Dermis microvascular lymphatic vessel endothelial cell (primary cell): ENCODE measurements at regions not wholly inside any gene's neighbourhood (a gene's known extent, or its start where the extent isn't known, plus 50 kb on each side); places are given as distances from the start of the nearest gene placed in this dataset.
A peak's percentile ranks its signal among the peaks of the same experiment; 100 is the strongest.

Experiments
- DNase-seq, 2 donors: peaks; one replicate each; pipeline versions ENCODE4 v3.0.0 to v3.0.0-alpha.2; 2010; ENCODE audit warnings: low read depth in 2 of 2

DNA sequence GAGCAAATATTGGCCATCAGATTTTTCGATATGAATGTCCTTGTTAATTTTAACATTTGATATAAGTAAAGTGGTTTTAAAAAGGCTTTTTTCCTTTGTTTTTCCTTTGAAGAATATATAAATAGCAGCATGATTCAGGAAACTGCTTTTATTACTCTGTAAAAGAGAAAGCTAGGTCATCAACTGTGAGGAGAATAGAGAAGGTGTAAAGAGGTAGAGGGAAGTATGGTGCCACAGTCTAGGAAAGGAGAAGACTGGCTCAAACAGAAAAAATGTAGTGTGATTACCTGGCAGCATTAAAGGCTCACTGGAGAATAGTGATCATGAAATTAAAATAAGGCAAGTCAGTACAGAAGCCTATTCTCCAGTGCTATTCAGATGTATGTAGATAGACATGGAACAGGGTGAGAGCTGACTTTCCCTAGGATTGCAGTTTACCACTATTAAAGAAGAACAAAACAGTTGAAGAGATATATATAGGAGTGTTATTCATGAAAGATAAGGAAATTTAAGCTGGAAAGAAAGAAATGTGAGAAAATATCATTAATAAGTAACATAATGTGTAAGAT lies 1115.9 kb upstream of the PCDH9 start:
- no peak for DNase-seq

GRCh38 chr13:68323124-68323523 lies 1093.0 kb upstream of the PCDH9 start:
- DNase-seq: no peak

GRCh38 chr13:68319384-68319783 lies 1089.2 kb upstream of the PCDH9 start:
- no peak for DNase-seq

GRCh38 chr13:68304286-68304893 lies 1074.3 kb upstream of the PCDH9 start:
- peak in 1 of 2 donors; percentile 1 for DNase-seq

GRCh38 chr13:68293631-68294030 lies 1063.5 kb upstream of the PCDH9 start:
- no peak for DNase-seq

- no peak for DNase-seq
Observed at GRCh38 chr13:68292601-68293000, 1062.5 kb upstream of the PCDH9 start.

DNA sequence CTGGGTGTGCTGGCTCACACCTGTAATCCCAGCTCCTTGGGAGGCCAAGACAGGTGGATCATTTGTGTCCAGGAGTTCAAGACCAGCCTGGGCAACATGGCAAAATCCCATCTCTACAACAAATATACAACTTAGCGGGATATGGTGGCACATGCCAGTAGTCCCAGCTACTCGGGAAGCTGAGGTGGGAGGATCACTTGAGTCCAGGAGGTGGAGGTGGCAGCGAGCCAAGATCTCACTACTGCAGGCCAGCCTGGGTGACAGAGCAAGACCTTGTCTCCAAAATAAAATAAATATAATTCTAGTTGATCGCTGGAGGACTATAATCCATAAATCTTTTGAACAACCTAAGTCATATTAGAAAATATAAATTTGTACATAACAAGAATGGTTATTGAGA lies 1061.5 kb upstream of the PCDH9 start:
- no peak for DNase-seq

GRCh38 chr13:68275758-68276157 lies 1045.6 kb upstream of the PCDH9 start:
- no peak for DNase-seq

DNA sequence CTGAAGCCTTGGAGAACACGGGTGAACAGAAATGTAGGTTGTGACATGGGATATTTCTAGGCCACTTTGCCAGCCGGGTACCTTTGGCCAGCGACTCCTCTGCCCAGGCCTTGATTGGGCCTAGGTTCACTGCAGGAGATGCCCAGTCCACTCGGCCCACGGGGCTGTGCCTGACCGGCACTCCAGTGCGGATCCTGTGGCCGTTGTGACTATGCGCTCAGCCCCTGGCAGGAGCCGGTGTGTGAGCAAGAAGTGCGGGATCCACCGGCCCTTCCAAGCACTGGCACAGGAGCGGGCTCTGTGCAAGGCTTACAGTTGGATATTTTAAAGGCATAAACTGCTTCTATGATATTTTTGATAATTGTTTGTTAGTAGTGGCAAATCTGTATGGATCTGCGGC lies 1042.5 kb upstream of the PCDH9 start:
- no peak for DNase-seq

- no peak for DNase-seq
Observed at GRCh38 chr13:68264692-68265091, 1034.6 kb upstream of the PCDH9 start.

- no peak for DNase-seq
Observed at GRCh38 chr13:68261105-68261504, 1031.0 kb upstream of the PCDH9 start.

DNA sequence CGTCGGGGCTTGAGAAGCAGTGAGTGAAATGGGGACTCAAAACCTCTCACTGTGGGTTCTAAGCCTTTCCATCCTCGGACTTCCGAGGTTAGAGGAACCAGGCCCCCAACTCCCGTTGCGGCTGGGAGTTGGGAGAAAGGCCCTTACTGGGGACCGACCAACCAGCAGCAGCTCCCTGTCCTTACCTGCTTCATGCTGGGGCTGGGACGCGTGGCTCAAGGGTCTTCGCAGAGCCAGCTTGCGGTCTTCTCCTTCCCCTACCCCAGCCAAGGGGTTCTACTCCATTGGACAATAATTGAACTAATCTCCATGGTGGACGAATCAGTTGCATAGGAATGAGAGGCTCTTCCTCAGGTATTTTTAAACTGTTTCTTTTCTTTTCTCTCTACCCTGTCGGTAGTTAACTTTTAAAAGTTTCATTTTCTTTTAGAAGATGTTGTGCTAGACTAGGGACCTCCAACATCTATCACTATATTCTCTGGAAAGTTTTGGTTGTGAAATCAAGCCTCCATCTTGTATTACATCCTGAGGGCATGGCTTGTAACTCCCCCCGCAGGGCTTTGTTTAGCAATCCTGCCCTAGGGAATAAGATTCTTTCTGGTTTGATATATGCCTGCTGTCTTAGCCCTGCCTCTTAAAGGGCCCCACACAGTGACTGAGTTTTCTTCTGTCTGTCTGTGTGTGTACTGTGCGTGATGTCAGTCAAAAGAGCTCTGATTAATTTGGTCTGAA lies 1027.1 kb upstream of the PCDH9 start:
- no peak for DNase-seq

DNA sequence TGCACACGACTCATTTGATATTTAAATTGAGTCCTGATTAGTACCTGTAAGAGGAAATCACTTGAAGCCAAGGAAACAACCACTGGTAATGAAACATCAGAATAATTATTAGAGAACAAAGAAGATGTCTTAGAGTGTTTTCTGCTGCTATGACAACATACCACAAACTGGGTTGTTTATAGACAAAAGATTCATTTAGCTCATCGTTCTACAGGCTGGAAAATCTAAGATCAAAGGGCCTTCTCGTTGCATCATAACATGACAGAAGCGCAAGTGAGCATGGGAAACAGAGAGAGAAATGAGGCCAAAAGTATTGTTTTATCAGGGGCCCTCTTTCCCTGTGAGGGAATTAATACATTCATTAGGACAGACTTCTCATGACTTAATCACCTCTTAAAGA lies 1024.0 kb upstream of the PCDH9 start:
- DNase-seq: no peak

- DNase-seq: no peak
Observed at GRCh38 chr13:68234274-68234673, 1004.1 kb upstream of the PCDH9 start.

- no peak for DNase-seq
Observed at GRCh38 chr13:68232351-68233130, 1002.4 kb upstream of the PCDH9 start.

GRCh38 chr13:68214691-68215415 lies 984.7 kb upstream of the PCDH9 start:
- DNase-seq: no peak

GRCh38 chr13:68199271-68199670 lies 969.1 kb upstream of the PCDH9 start:
- DNase-seq: no peak

DNA sequence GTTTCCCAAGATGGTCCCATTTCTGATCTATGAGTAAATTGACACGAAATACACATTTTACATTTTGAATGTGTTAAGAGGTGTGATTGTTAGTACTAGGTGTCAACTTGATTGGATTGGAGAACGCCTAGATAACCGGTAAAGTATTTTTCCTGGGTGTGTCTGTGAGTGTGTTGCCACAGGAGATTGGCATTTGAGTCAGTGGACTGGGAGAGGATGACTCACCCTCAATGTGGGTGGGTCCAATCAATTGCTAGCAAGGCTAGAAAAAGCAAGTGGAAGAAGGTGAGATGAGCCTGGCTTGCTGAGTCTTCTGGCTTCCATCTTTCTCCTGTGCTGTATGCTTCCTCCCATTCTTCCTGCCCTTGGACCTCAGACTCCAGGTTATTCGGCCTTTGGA lies 960.7 kb upstream of the PCDH9 start:
- no peak for DNase-seq

- DNase-seq: no peak
Observed at GRCh38 chr13:68185444-68186141, 955.5 kb upstream of the PCDH9 start.

DNA sequence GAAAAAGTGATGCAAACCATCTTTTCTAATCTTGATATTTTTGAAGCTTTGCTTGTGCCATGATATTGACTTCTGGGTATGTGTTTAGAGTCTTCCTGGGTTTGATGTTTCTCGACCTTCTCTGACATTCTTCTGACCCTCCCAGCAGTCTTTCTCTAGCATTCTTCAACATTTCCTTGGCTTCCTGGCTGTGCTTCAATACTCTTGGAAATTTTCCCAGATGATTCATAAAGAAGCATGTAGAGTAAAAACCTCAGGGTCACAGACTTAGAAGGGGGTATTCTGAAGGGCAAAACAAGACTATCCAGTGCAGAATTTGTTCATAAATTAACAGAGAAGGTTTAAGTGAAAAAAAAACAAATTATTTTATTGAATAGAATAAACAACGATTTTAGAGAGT lies 946.3 kb upstream of the PCDH9 start:
- no peak for DNase-seq

GRCh38 chr13:68174893-68175292 lies 944.8 kb upstream of the PCDH9 start:
- no peak for DNase-seq
